Medulla oblongata (tissue), 1 donor: ENCODE measurements at regions not wholly inside any gene's neighbourhood (a gene's known extent, or its start where the extent isn't known, plus 50 kb on each side); places are given as distances from the start of the nearest gene placed in this dataset.
"Not testable (repeated sequence)": the region's sequence is repeated elsewhere in the genome, so short reads cannot be mapped to it uniquely, and the experiment has no call there.

Experiments used
- DNase-seq: peaks from one replicate; pipeline ENCODE4 v3.0.0-alpha.2; 2015; ENCODE audit errors: extremely low spot score

GRCh38 chr6:27187231-27188060, 60.1 kb upstream of the PRSS16 start:
- DNase-seq: no peak

GRCh38 chr6:27188061-27188884, 59.2 kb upstream of the PRSS16 start:
- peak; percentile 47 for DNase-seq

DNA sequence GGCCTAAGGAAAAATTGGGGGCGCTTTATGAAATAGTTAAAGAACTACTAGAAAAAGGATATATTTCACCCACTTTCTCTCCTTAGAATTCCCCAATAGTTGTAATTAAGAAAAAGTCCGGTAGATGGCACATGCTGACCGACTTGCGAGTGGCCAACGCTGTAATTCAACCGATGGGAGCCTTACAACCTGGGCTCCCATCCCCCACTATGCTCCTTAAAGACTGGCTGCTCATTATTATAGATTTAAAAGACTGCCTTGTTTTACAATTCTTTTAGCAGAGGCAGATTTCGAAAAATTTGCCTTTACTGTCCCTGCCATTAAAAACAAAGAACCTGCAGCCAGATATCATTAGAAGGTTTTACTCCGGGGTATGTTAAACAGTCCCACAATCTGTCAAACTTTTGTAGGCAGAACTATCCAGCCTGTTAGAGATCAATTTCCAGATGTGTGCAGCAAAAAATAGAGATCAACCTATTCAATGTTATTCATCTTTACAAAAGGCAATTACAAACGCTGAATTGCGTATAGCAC, 58.5 kb upstream of the PRSS16 start:
- peak; percentile 85 for DNase-seq

- no peak for DNase-seq
Measured at GRCh38 chr6:27190126-27190525, 57.4 kb upstream of the PRSS16 start.

GRCh38 chr6:27194453-27194852, 53.0 kb upstream of the PRSS16 start:
- not testable (repeated sequence) for DNase-seq

GRCh38 chr6:27195547-27195946, 52.0 kb upstream of the PRSS16 start:
- DNase-seq: not testable (repeated sequence)
